22Rv1 (cell line): ENCODE measurements at regions not wholly inside any gene's neighbourhood (a gene's known extent, or its start where the extent isn't known, plus 50 kb on each side); places are given as distances from the start of the nearest gene placed in this dataset.

Source experiments
- ZFX ChIP-seq: fragments of 450-650 bp; IDR thresholded peaks from 2 replicates; pipeline ENCODE4 v1.6.1; 2017; ENCODE audit warnings: antibody characterized with exemption, borderline replicate concordance
- TF ChIP-seq, protein P1 (sequence below): fragments of 450-650 bp; IDR thresholded peaks from 2 replicates; pipeline ENCODE4 v1.5.1; 2017; ENCODE audit warnings: mild to moderate bottlenecking

DNA sequence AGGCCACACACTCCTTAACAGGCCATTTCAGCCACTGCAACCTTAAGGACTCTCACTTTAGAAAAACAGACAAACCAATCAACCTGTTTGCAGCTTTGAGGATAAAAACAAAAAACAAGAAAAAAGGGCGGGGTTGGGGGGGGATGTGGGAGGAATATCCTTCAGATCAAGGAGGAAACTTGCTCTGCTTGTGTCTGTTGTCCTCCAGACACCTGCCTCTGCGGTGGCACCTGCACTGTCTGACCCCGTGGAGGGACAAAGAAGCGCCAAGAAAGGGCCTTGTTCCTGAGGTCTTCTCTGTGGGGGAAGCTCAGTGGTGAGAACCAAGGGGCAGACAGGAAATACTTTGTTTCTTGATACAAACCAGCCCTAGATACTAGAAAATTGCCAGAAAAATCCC is 70.5 kb downstream of the POLR2M start:
- TF ChIP-seq, protein P1, sequence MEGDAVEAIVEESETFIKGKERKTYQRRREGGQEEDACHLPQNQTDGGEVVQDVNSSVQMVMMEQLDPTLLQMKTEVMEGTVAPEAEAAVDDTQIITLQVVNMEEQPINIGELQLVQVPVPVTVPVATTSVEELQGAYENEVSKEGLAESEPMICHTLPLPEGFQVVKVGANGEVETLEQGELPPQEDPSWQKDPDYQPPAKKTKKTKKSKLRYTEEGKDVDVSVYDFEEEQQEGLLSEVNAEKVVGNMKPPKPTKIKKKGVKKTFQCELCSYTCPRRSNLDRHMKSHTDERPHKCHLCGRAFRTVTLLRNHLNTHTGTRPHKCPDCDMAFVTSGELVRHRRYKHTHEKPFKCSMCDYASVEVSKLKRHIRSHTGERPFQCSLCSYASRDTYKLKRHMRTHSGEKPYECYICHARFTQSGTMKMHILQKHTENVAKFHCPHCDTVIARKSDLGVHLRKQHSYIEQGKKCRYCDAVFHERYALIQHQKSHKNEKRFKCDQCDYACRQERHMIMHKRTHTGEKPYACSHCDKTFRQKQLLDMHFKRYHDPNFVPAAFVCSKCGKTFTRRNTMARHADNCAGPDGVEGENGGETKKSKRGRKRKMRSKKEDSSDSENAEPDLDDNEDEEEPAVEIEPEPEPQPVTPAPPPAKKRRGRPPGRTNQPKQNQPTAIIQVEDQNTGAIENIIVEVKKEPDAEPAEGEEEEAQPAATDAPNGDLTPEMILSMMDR = no peak
- no peak for TF ChIP-seq ZFX
